Loucy (cell line): ENCODE measurements at regions not wholly inside any gene's neighbourhood (a gene's known extent, or its start where the extent isn't known, plus 50 kb on each side); places are given as distances from the start of the nearest gene placed in this dataset.
"Not testable (repeated sequence)": the region's sequence is repeated elsewhere in the genome, so short reads cannot be mapped to it uniquely, and the experiment has no call there.

Experiments
- H2AFZ ChIP-seq: fragments of 200-600 bp; sonication (generic); 2 replicates; pipeline ENCODE4 v1.6.0; 2016; ENCODE audit warnings: antibody characterized with exemption, mild to moderate bottlenecking, low read length, moderate library complexity
- H3F3A ChIP-seq: fragments of 200-600 bp; 2 replicates; pipeline ENCODE4 v1.6.0; 2016; ENCODE audit warnings: antibody characterized with exemption, low read depth, mild to moderate bottlenecking
- H3K27me3 ChIP-seq: fragments of 200-600 bp; sonication (generic); 2 replicates; pipeline ENCODE4 v1.6.1; 2014; ENCODE audit warnings: low read length, mild to moderate bottlenecking; ENCODE audit not compliant: insufficient read depth, poor library complexity, severe bottlenecking
- H3K36me3 ChIP-seq: fragments of 200-600 bp; sonication (generic); 2 replicates; pipeline ENCODE4 v1.6.1; 2016; ENCODE audit warnings: low read length; ENCODE audit not compliant: insufficient read depth
- H3K4me1 ChIP-seq: fragments of 200-600 bp; sonication (generic); 2 replicates; pipeline ENCODE4 v1.5.1; 2014; ENCODE audit warnings: low read length, mild to moderate bottlenecking; ENCODE audit not compliant: insufficient read depth, poor library complexity, severe bottlenecking
- H3K4me2 ChIP-seq: fragments of 200-600 bp; sonication (generic); 2 replicates; pipeline ENCODE4 v1.6.0; 2014; ENCODE audit warnings: antibody characterized with exemption, low read length, low read depth, mild to moderate bottlenecking; ENCODE audit not compliant: poor library complexity, severe bottlenecking
- H3K4me3 ChIP-seq: fragments of 200-600 bp; sonication (generic); 2 replicates; pipeline ENCODE4 v1.5.1; 2014; ENCODE audit warnings: low read length, mild to moderate bottlenecking, mixed read lengths; ENCODE audit not compliant: poor library complexity, severe bottlenecking
- H3K79me2 ChIP-seq: fragments of 200-600 bp; sonication (generic); 2 replicates; pipeline ENCODE4 v1.6.1; 2014; ENCODE audit warnings: low read length; ENCODE audit not compliant: insufficient read depth
- H3K9ac ChIP-seq: fragments of 200-600 bp; sonication (generic); 2 replicates; pipeline ENCODE4 v1.6.0; 2014; ENCODE audit warnings: mild to moderate bottlenecking, low read depth, low read length, moderate library complexity; ENCODE audit not compliant: poor library complexity, severe bottlenecking
- H3K9me2 ChIP-seq: fragments of 200-600 bp; sonication (generic); replicated peaks from 2 replicates; pipeline ENCODE4 v1.6.1; 2016; ENCODE audit warnings: low read depth, low read length, mixed read lengths
- H3K9me3 ChIP-seq: fragments of 200-600 bp; sonication (generic); 2 replicates; pipeline ENCODE4 v1.6.1; 2014; ENCODE audit warnings: mild to moderate bottlenecking, antibody characterized with exemption, low read length, low read depth; ENCODE audit not compliant: insufficient read depth
- H4K20me1 ChIP-seq: fragments of 200-600 bp; sonication (generic); 2 replicates; pipeline ENCODE4 v1.6.0; 2014; ENCODE audit warnings: antibody characterized with exemption, low read length, mild to moderate bottlenecking; ENCODE audit not compliant: insufficient read depth, poor library complexity, severe bottlenecking
- CTCF ChIP-seq: fragments of 200-600 bp; sonication (generic); conservative IDR thresholded peaks from 2 replicates; pipeline ENCODE4 v1.5.1; 2014; ENCODE audit warnings: mild to moderate bottlenecking, antibody characterized with exemption, low read length
- EZH2phosphoT487 ChIP-seq: fragments of 200-600 bp; IDR thresholded peaks from 2 replicates; pipeline ENCODE4 v1.6.1; 2018; ENCODE audit warnings: antibody characterized with exemption, mild to moderate bottlenecking, moderate library complexity, borderline replicate concordance

- TF ChIP-seq CTCF = no peak
- TF ChIP-seq EZH2phosphoT487 = no peak
- no peaks in the 10 kb centered on the region for H3K79me2 ChIP-seq
- H3K9me2 ChIP-seq = no peaks in the 10 kb centered on the region
- no peak overlapping the region for H3K9ac ChIP-seq
- no peak overlapping the region for H2AFZ ChIP-seq
- no peaks in the 10 kb centered on the region for H3K36me3 ChIP-seq
- no peaks in the 10 kb centered on the region for H4K20me1 ChIP-seq
- H3F3A ChIP-seq = no peaks in the 10 kb centered on the region
- H3K9me3 ChIP-seq = no peaks in the 10 kb centered on the region
- no peaks in the 10 kb centered on the region for H3K27me3 ChIP-seq
- no peak overlapping the region for H3K4me3 ChIP-seq
- no peak overlapping the region for H3K4me2 ChIP-seq
- H3K4me1 ChIP-seq = no peaks in the 10 kb centered on the region
Measured at GRCh38 chr14:66017927-66018326, 468.2 kb upstream of the CCDC196 start.

DNA sequence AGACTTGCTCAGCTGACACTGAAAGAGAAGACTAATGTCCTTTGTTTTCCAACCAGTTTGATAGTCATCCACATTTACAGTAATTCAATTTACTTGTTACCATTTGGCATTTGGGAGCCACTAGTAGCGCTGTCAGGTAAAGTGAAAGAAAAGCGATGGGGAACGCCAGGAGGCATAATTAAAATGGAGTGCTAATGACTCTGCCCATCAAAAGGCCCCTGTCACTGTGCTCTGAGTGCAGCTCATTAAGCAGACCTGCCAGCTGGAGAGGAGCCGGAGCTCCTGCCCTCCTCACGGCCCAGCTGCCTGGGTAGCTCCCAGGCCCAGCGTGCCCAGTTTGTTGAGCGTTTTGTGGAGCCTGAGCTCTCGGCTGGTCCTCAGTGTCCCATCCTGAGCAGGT is 463.6 kb upstream of the CCDC196 start:
- Histone ChIP-seq H3K79me2 (no peaks in the 10 kb centered on the region), H3K4me3 (no peak overlapping the region), H3K27me3 (no peaks in the 10 kb centered on the region), H2AFZ (no peak overlapping the region), H3K4me2 (no peak overlapping the region), H3F3A (no peaks in the 10 kb centered on the region), H3K4me1 (no peaks in the 10 kb centered on the region), H3K36me3 (no peaks in the 10 kb centered on the region), H3K9me3 (no peaks in the 10 kb centered on the region), H4K20me1 (no peaks in the 10 kb centered on the region), H3K9me2 (no peaks in the 10 kb centered on the region), H3K9ac (no peak overlapping the region)
- TF ChIP-seq EZH2phosphoT487 (no peak), CTCF (no peak)

DNA sequence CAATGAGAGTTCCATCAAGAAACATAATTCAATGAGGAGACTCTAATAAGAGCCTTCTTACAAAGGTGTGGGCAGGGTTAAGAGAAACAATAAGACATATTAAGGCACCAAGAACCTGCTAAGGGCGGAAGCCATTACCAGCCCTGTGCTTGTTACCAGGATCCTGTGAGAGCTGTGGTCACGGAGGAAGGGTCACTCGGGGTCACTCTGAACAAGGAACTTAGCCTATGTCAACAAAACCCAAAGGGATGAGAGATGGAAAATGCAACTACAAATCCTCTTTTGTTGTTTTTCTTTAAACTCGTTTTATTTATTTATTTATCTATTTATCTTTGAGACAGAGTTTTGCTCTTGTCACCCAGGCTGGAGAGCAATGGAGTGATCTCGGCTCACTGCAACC is 460.4 kb upstream of the CCDC196 start:
- Histone ChIP-seq H2AFZ (no peak overlapping the region), H4K20me1 (no peaks in the 10 kb centered on the region), H3K27me3 (no peaks in the 10 kb centered on the region), H3K9me3 (no peaks in the 10 kb centered on the region), H3K9me2 (no peaks in the 10 kb centered on the region), H3F3A (no peaks in the 10 kb centered on the region), H3K4me3 (no peak overlapping the region), H3K79me2 (no peaks in the 10 kb centered on the region), H3K4me1 (no peaks in the 10 kb centered on the region), H3K36me3 (no peaks in the 10 kb centered on the region), H3K4me2 (no peak overlapping the region), H3K9ac (no peak overlapping the region)
- TF ChIP-seq CTCF = no peak
- no peak for TF ChIP-seq EZH2phosphoT487

- H3K4me2 ChIP-seq, H3K9me2 ChIP-seq, H3K9ac ChIP-seq, H3K4me3 ChIP-seq, H3K36me3 ChIP-seq, H3K27me3 ChIP-seq, H3K9me3 ChIP-seq, H4K20me1 ChIP-seq, H2AFZ ChIP-seq, H3K4me1 ChIP-seq, H3F3A ChIP-seq, H3K79me2 ChIP-seq: not testable (repeated sequence)
Measured at GRCh38 chr14:66031981-66032380, 454.2 kb upstream of the CCDC196 start.
